ENCODE measurements at regions not wholly inside any gene's neighbourhood (a gene's known extent, or its start where the extent isn't known, plus 50 kb on each side); places are given as distances from the start of the nearest gene placed in this dataset.
"Not testable (repeated sequence)": the region's sequence is repeated elsewhere in the genome, so short reads cannot be mapped to it uniquely, and the experiment has no call there.

DNA sequence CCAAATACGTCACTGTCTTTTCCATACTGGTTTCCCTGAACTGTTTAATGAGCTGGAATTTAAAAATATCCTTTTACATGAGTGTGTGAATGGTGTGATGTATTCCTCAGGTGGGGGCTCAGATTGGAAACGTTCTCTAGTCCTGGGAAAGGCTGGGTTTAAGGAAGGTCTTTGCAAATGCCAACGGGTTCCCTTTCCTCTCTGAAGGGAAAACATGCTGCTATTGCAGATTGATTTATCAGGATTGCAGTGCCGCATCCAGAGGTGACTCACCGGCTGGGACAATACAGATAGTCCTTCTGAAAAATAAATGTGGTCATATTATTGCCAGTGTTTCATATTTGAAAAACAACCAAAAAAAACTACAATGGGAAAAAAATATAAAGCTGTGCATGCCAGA is 193.1 kb upstream of the FLRT2 start:
- H3K4me3 Mint-ChIP-seq, result no peak overlapping the region
- intact Hi-C loops (cut with micrococcal nuclease), result no loop called here
- no peaks in the 10 kb centered on the region for H3K27me3 Mint-ChIP-seq
- no peak for DNase-seq
- H3K4me1 Mint-ChIP-seq, result no peaks in the 10 kb centered on the region
- no peak overlapping the region for H3K27ac Mint-ChIP-seq
- no peaks in the 10 kb centered on the region for H3K36me3 Mint-ChIP-seq (ENCODE audit: low read depth)
- peaks cover 4% of the 10 kb centered on the region for H3K9me3 Mint-ChIP-seq

DNA sequence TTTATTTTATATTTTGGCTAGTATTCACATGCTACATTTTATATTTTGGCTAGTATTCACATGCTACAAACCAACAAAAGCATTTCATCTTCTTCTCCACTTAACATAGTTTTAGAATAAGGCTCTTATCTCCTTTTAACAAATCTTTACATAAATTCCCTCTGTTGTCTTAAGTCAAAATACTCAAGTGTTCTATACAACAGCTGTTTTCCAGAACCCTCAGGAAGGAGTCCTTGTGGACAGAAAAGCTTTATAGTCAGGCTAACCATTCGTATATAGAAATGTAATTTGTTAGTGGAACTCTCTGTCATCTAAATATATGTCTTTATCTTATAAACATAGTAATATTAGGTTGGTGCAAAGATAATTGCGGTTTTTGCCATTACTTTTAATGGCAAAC is 191.0 kb upstream of the FLRT2 start:
- no peak for DNase-seq
- no peaks in the 10 kb centered on the region for H3K27me3 Mint-ChIP-seq
- no peak overlapping the region for H3K4me3 Mint-ChIP-seq
- no peaks in the 10 kb centered on the region for H3K36me3 Mint-ChIP-seq (ENCODE audit: low read depth)
- H3K4me1 Mint-ChIP-seq, result no peaks in the 10 kb centered on the region
- no peak overlapping the region for H3K27ac Mint-ChIP-seq
- intact Hi-C loops (cut with micrococcal nuclease), result no loop called here
- H3K9me3 Mint-ChIP-seq, result peaks cover 4% of the 10 kb centered on the region

DNA sequence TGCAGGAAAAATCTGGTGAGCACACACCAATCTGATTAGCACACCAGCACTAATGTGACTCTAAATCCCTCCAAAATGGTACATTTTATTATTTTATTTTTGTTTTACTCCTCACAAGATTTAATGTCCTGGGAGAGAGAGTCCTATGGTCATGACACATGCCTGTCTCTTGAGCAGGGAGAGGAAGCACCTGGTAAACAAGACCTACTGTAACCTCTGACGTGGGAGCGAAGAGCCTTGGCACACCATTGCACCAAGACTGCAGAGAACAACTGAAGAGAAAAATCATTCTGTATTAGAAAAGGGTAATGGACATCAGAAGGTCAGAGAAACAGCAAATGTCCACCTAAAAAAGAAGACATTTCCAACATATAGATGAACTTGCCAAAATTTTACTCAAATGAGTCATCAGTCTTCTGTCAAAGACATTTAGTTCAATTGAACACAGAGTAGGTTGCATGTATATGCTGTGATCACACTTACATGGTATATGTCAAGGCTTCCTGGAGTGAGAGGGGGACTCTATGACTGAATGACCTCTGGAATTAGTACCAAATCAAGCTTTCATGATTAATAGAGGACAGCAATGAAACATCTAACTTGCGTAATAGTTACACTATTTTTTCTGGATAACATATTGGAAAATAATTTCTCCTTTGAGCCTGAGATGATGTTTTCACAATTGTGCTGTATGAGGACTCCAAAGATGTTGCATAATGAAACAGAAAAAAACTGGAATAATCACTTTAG is 186.9 kb upstream of the FLRT2 start:
- Mint-ChIP-seq H3K27me3 (no peaks in the 10 kb centered on the region), H3K9me3 (no peaks in the 10 kb centered on the region), H3K27ac (no peak overlapping the region), H3K4me1 (no peaks in the 10 kb centered on the region), H3K4me3 (no peak overlapping the region), H3K36me3 (ENCODE audit: low read depth) (no peaks in the 10 kb centered on the region)
- DNase-seq, result no peak
- intact Hi-C loops (cut with micrococcal nuclease), result no loop called here

DNA sequence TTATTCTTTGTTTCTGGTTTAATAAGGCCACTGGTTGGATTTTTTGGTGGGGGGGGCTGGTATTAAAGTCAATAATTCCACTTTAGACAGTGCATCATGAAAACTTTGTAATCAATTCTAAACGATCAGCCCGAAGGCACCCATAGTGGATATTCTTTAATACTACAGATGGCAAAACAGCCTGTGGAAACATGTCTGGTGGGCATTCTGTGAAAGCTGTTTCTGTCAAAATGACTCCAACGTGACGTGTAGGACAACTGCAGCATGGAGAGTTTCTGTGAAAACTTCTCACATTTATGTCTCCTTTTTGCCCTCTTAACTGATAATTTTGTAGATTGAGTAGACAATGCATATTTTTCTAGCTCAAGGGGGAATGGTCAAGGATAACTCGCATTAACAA is 185.8 kb upstream of the FLRT2 start:
- no peak overlapping the region for H3K4me3 Mint-ChIP-seq
- H3K27ac Mint-ChIP-seq, result no peak overlapping the region
- no peaks in the 10 kb centered on the region for H3K9me3 Mint-ChIP-seq
- intact Hi-C loops (cut with micrococcal nuclease), result no loop called here
- no peaks in the 10 kb centered on the region for H3K27me3 Mint-ChIP-seq
- H3K36me3 Mint-ChIP-seq (ENCODE audit: low read depth), result no peaks in the 10 kb centered on the region
- DNase-seq, result no peak
- H3K4me1 Mint-ChIP-seq, result no peaks in the 10 kb centered on the region

DNA sequence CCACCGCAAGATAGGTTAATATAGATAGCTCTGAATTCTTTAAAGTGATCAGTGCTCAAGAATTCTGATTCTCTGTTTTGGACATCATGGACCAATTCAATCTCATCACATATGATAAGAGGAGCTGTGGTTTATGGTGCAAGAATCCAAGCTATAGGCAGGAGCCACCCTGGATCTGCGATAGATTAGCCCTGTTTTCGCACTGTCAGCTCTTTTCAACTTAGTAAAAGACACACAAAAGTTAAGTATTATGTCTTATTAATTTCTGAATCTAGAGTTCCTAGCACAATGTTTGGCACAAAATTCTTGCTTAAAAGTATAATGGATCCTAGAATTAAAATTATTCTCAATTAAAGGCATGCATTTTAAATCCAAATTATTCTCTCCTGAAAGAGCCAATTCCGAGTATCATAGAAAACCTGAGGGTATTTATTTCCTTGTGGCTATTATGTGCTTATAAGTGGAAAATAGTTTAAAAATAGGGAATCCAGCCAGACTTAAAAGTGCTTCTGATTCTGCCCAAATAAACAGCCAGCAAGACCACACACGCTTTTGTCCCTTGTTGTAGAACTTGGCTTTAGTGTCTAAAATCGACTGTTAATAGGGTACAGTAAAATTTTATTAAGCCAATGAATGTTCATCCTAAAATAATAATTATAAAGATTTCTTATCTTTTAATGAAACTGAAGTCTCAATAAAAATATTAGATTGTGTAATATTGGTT is 184.9 kb upstream of the FLRT2 start:
- intact Hi-C loops (cut with micrococcal nuclease), result no loop called here
- H3K9me3 Mint-ChIP-seq, result no peaks in the 10 kb centered on the region
- no peaks in the 10 kb centered on the region for H3K27me3 Mint-ChIP-seq
- DNase-seq, result no peak
- H3K27ac Mint-ChIP-seq, result no peak overlapping the region
- no peaks in the 10 kb centered on the region for H3K4me1 Mint-ChIP-seq
- H3K36me3 Mint-ChIP-seq (ENCODE audit: low read depth), result no peaks in the 10 kb centered on the region
- no peak overlapping the region for H3K4me3 Mint-ChIP-seq

DNA sequence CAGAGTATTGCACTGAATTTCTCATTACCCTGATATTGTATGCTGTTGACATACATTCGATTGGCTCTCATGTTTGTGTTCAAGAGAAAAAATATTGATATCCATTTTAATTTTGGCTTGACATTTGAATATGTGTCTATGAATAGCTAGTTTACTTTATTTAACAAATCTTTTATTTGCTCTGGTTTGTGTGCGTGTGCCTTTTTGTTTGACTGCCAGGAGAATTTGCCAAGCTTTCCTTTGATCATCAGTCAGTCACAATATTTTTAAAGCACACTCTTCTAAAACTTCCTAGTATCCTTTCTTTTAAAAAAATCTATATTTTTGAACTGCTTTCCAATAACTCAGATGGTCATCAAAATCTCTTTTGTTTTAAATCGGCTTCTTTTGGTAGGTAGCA is 179.3 kb upstream of the FLRT2 start:
- H3K36me3 Mint-ChIP-seq (ENCODE audit: low read depth), result no peaks in the 10 kb centered on the region
- no peak for DNase-seq
- intact Hi-C loops (cut with micrococcal nuclease), result no loop called here
- no peak overlapping the region for H3K27ac Mint-ChIP-seq
- H3K27me3 Mint-ChIP-seq, result no peaks in the 10 kb centered on the region
- no peaks in the 10 kb centered on the region for H3K4me1 Mint-ChIP-seq
- peaks cover 9% of the 10 kb centered on the region for H3K9me3 Mint-ChIP-seq
- no peak overlapping the region for H3K4me3 Mint-ChIP-seq

DNA sequence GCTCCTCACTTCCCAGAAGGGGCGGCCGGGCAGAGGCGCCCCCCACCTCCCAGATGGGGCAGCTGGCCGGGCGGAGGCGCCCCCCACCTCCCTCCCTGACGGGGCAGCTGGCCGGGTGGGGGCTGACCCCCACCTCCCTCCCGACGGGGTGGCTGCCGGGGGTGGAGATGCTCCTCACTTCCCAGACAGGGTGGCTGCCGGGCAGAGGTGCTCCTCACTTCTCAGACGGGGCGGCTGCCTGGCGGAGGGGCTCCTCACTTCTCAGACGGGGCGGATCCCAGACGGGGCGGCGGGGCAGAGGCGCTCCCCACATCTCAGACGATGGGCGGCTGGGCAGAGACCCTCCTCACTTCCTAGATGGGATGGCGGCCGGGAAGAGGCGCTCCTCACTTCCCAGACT is 177.4 kb upstream of the FLRT2 start:
- H3K27me3 Mint-ChIP-seq; H3K4me3 Mint-ChIP-seq; DNase-seq; H3K27ac Mint-ChIP-seq; H3K4me1 Mint-ChIP-seq; H3K36me3 Mint-ChIP-seq (ENCODE audit: low read depth); H3K9me3 Mint-ChIP-seq; intact Hi-C loops (cut with micrococcal nuclease): not testable (repeated sequence)

DNA sequence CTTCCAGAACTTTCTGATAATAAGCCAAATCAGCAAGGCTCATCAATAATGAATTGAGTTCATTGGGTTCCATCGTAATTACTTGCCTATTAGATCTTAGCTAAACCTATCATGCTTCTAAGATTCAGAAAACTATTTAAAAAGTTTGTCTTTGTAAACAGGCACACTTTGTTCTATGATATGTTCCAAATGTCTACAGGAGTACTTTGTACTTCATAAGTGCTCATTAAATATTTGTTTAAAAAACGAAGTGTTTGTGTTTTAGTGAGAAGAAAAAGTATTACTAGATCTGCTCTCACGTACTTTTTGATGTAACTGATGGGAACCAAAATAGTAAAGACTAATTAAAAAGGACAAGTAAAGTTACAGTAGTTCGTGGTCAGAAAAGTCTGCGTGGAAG is 172.8 kb upstream of the FLRT2 start:
- intact Hi-C loops (cut with micrococcal nuclease), result no loop called here
- Mint-ChIP-seq H3K4me1 (no peaks in the 10 kb centered on the region), H3K27me3 (no peaks in the 10 kb centered on the region), H3K27ac (no peak overlapping the region), H3K36me3 (ENCODE audit: low read depth) (no peaks in the 10 kb centered on the region), H3K9me3 (peaks cover 5% of the 10 kb centered on the region), H3K4me3 (no peak overlapping the region)
- no peak for DNase-seq

DNA sequence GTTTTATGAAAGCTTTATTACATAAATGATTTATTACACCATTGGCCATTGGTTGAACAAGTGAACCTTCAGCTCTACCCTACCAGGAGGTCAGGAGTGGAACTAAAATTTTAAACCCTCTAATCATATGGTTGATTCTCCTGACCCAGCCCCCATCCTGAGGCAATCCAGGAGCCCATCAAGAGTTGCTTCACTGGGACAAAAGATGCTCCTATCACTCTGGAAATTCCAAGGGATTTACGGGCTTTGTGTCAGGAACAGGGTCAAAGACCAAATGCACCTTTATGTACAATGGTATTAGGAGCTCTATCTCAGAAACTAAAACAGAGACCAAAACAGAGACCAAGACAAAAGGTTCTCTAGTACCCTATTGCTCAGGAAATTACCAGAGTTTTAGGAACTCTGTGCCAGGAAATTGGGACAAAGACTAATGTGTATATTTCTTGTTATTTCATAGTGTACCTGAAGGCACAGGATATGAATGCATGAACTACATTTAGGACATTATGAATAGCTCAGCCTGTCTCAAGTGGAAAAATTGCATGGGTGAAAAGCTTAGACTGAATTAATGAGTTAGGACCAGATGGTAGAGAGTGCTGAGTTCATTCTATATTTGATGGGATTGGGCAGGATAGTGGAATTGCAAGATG is 171.7 kb upstream of the FLRT2 start:
- Mint-ChIP-seq H3K4me1 (no peaks in the 10 kb centered on the region), H3K9me3 (peaks cover 5% of the 10 kb centered on the region), H3K36me3 (ENCODE audit: low read depth) (no peaks in the 10 kb centered on the region), H3K4me3 (no peak overlapping the region), H3K27ac (no peak overlapping the region), H3K27me3 (no peaks in the 10 kb centered on the region)
- DNase-seq, result no peak
- intact Hi-C loops (cut with micrococcal nuclease), result no loop called here

DNA sequence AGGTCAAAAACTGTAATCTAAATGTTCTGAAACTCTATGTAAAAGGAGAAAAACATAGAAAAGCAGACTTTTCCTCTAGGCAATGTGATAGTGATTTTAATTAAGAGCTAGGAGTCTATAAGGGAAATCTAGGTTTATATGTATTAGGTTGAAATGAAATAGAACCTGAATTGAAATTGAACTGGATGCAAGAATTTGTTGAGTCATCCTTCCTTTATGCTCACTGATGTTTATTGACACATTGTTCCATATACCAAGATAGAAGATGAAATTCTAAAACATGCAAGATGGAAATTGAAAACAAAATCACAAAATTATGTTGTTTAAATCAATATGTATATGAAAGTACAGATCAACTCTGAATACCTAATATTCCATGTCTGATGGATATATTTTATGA is 170.4 kb upstream of the FLRT2 start:
- H3K4me1 Mint-ChIP-seq, result no peaks in the 10 kb centered on the region

DNA sequence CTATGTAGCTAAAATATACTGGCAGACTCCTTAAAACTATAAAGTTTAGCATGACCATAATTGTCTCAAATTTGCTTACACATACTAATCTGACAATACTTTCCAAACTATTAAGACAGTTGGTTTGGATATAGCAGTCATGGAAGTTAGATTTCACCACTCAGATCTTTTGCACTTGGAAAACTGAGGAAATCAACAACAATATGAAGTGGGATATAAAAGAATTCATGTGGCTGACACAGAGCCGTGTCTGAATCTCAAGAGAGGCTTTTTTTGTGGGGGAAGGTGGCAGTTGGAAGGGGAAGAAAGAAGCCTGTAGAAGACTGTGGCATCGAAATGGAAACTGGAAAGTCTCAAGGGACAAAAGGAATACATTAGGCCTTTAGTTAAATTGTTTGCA is 166.6 kb upstream of the FLRT2 start:
- Mint-ChIP-seq H3K36me3 (ENCODE audit: low read depth) (no peaks in the 10 kb centered on the region), H3K9me3 (peaks cover 4% of the 10 kb centered on the region), H3K4me1 (no peaks in the 10 kb centered on the region), H3K4me3 (no peak overlapping the region), H3K27ac (no peak overlapping the region), H3K27me3 (no peaks in the 10 kb centered on the region)
- intact Hi-C loops (cut with micrococcal nuclease), result no loop called here
- no peak for DNase-seq

More for the DNA sequence above, 170.4 kb upstream of the FLRT2 start:
- intact Hi-C loops (cut with micrococcal nuclease), result no loop called here
- Mint-ChIP-seq H3K36me3 (ENCODE audit: low read depth) (no peaks in the 10 kb centered on the region), H3K4me3 (no peak overlapping the region), H3K9me3 (no peaks in the 10 kb centered on the region), H3K27ac (no peak overlapping the region), H3K27me3 (no peaks in the 10 kb centered on the region)
- DNase-seq, result no peak

DNA sequence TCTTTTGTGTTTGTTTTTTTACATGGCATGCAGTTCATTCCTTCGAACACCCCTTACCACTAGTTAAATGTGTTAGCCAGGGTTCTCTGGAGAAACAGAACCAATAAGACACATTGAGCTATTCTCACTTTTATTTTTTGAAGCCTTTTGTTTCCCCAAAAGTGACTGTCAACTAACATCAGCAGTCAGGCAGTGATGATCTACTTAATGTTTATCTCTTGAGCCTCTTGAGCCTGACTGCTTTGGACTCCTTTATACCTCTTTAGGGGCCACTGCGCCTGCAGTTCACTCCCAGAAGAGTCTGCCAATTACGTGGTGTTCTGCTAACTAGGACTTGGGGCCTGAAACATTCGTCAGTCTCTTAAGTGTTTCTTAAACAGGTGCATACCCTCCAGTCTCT is 163.7 kb upstream of the FLRT2 start:
- no peak overlapping the region for H3K27ac Mint-ChIP-seq
- peaks cover 4% of the 10 kb centered on the region for H3K9me3 Mint-ChIP-seq
- DNase-seq, result no peak
- no peaks in the 10 kb centered on the region for H3K4me1 Mint-ChIP-seq
- intact Hi-C loops (cut with micrococcal nuclease), result no loop called here
- H3K4me3 Mint-ChIP-seq, result no peak overlapping the region
- no peaks in the 10 kb centered on the region for H3K36me3 Mint-ChIP-seq (ENCODE audit: low read depth)
- no peaks in the 10 kb centered on the region for H3K27me3 Mint-ChIP-seq

DNA sequence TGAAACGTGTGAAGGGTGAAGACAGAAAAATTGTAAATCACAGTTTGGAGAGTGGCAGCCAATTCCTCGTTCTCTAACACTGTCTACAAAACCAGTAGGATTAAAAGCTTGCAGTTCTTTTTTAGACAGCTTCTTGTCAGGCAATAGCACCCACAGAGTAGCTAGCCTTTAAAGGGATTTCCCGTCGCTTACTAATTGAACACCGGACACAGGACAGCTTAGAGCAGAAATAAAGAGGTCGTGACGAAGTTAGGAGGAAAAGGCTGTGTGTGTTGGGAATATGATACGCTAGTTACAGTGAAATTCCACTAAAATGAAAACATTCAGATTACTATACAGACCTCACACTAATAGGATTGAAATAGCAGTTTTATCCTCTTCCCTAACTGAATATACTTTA is 149.1 kb upstream of the FLRT2 start:
- no peaks in the 10 kb centered on the region for H3K27me3 Mint-ChIP-seq
- no peaks in the 10 kb centered on the region for H3K36me3 Mint-ChIP-seq (ENCODE audit: low read depth)
- no peak for DNase-seq
- no peak overlapping the region for H3K4me3 Mint-ChIP-seq
- peaks cover 3% of the 10 kb centered on the region for H3K9me3 Mint-ChIP-seq
- H3K27ac Mint-ChIP-seq, result no peak overlapping the region
- intact Hi-C loops (cut with micrococcal nuclease), result no loop called here
- no peaks in the 10 kb centered on the region for H3K4me1 Mint-ChIP-seq

DNA sequence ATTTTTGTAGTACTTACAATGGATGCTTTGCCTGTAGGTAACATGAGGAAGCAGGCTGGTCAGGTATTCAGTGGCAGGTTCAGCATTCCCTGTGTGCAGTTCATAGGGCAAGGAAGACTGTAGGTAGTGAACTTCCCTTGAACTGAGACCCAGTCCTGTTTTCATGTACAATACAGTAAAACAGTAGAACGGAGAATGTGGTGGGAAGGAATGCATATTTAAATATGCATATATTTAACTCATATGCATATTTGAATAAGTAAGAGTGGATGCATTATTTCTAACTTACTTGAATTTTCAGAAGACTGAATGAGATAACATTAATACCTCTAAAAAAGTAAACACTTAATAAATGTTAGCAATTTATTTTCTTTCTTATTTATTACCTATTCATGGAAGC is 147.6 kb upstream of the FLRT2 start:
- Mint-ChIP-seq H3K9me3 (peaks cover 3% of the 10 kb centered on the region), H3K4me1 (no peaks in the 10 kb centered on the region), H3K27ac (no peak overlapping the region), H3K36me3 (ENCODE audit: low read depth) (no peaks in the 10 kb centered on the region), H3K4me3 (no peak overlapping the region), H3K27me3 (no peaks in the 10 kb centered on the region)
- intact Hi-C loops (cut with micrococcal nuclease), result no loop called here
- no peak for DNase-seq
